LNCAP (cell line): ENCODE measurements at regions not wholly inside any gene's neighbourhood (a gene's known extent, or its start where the extent isn't known, plus 50 kb on each side); places are given as distances from the start of the nearest gene placed in this dataset.

Experiments
- CTCF ChIP-seq: fragments of 450-650 bp; IDR thresholded peaks from 2 replicates; pipeline ENCODE4 v1.5.1; 2017; ENCODE audit warnings: mild to moderate bottlenecking

DNA sequence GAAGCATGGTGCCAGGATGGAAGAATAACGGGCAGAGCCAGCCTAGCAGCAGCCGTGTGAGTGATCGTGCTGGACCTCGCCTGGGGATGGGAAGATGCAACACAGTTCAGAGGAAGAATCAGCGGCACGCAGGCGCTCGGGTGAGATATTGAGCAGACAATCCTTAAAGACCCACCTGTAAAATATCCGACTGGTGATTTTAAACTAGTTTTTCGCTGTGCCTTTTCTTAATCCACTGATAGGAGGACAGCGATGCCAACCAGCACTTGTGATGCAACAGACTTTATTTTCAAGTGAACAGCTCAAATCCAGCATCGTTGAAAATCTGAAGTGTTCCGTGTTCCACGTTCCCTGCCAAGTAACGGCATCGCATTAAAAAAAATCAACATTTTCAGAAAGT lies 214.7 kb downstream of the TEX36 start:
- no peak for TF ChIP-seq CTCF

- TF ChIP-seq CTCF = no peak
These were observed 216.3 kb downstream of the TEX36 start for GRCh38 chr10:125466685-125467084.

DNA sequence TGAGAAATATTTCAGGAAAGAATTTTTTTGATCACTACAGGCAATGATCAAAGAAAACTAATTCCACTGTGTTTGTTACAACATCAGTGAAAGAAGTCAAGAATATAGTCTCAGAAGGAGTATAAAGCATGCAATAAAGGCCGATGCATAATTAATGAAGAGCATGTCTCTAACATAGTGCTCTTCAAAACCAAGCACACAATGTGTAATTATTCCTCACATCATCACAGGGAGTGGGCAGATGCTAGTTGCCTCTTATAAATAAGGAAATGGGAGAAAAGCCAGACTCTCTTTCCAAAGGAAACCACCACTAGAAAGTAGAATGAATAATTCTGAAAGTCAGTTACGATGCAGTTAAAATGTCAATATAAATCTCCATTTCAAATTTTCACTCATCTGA lies 220.1 kb downstream of the TEX36 start:
- TF ChIP-seq CTCF = no peak

DNA sequence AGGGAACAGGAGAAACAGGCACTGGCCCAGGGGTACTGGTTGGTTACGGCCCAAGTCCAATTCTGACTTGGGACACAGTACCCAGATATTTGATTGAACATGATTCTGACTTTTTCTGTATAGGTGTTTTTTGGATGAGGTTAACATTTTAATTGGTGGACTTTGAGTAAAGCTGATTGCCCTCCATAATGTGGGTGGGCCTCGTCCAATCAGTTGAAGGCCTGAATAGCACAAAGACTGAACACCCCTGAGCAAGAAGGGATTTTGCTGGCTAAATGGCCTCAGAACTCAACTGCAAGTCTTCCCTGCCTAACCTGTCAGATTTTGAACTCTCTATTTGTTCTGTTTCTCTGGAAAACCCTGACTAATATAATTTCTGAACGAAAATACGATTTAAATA lies 222.6 kb downstream of the TEX36 start:
- no peak for TF ChIP-seq CTCF

DNA sequence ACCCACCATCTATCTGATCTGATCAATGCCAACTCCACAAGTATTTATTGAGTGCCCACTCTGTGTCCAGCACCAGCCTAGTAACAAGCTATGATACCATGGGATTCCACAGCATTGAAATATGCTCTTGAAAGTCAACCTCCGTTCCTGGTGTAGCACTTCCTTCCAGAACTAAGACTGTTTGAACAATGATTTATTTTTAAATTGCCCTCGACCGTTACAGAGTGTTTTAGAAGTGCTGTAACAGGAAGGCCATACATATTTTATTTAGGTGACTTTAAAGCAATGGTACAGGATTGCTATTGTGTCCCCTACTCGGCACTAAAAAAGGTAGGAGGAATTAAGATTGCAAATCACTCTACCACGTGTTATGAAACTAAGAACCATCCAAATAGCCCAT lies 225.6 kb downstream of the TEX36 start:
- no peak for TF ChIP-seq CTCF

DNA sequence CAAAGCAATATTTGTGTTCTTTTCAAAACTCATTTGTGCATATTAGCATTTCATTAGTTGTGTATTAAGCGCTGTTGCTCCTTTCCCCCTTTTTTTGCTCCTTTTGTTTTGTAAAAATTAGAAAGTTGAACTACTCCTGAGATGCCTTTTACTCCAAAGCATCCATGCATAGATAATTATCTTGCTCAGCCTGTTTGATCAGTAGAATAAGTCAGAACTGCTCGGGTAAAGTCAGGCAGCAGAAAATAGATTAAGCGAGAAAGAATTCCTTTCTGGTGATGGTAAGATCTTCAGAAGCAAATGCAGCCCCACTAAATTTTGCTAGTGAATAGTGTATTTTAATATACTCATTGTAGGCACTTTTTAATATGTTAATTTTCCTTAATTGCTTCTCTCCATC lies 227.1 kb downstream of the TEX36 start:
- TF ChIP-seq CTCF = no peak

DNA sequence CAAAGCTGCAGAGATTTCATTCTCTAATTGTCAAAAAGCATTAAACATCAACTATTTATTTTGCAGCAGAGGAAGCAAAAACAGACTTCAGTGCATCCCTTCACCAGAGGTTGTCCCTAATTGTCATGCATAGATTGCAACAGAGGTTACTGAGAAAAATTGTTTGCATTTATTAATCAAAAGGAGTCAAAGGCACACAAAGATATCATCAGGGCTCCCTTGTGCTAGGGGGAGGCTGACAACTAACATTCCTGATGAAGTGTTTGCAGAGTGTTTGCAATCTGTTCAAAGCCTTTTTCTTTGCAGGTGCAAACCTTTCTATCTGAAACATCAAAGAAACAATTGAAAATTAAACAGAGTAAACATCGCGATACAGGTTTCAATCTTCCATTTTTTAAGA lies 227.5 kb downstream of the TEX36 start:
- TF ChIP-seq CTCF = no peak

GRCh38 chr10:125451319-125451718 lies 231.6 kb downstream of the TEX36 start:
- no peak for TF ChIP-seq CTCF
